ENCODE measurements at regions not wholly inside any gene's neighbourhood (a gene's known extent, or its start where the extent isn't known, plus 50 kb on each side); places are given as distances from the start of the nearest gene placed in this dataset.

GRCh38 chr3:110564674-110565073 lies 506.9 kb upstream of the NECTIN3 start:
- no peak for TF ChIP-seq ZFX (IDR thresholded peaks at IDR 0.05)
- no peak for TF ChIP-seq CTCF (conservative IDR thresholded peaks at IDR 0.05)
- no peak overlapping the region for H3K27ac ChIP-seq

GRCh38 chr3:110567029-110567428 lies 504.6 kb upstream of the NECTIN3 start:
- H3K27ac ChIP-seq, result no peak overlapping the region
- no peak for TF ChIP-seq ZFX (IDR thresholded peaks at IDR 0.05)
- TF ChIP-seq CTCF (conservative IDR thresholded peaks at IDR 0.05), result no peak

GRCh38 chr3:110568246-110568645 lies 503.4 kb upstream of the NECTIN3 start:
- H3K27ac ChIP-seq, result no peak overlapping the region
- no peak for TF ChIP-seq CTCF (conservative IDR thresholded peaks at IDR 0.05)
- TF ChIP-seq ZFX (IDR thresholded peaks at IDR 0.05), result no peak

- no peak for TF ChIP-seq ZFX (IDR thresholded peaks at IDR 0.05)
- TF ChIP-seq CTCF (conservative IDR thresholded peaks at IDR 0.05), result no peak
- no peak overlapping the region for H3K27ac ChIP-seq
Measured at GRCh38 chr3:110569073-110569472, 502.5 kb upstream of the NECTIN3 start.

- TF ChIP-seq ZFX (IDR thresholded peaks at IDR 0.05) (no peak), CTCF (conservative IDR thresholded peaks at IDR 0.05) (no peak)
- H3K27ac ChIP-seq, result no peak overlapping the region
Measured at GRCh38 chr3:110575702-110576101, 495.9 kb upstream of the NECTIN3 start.

GRCh38 chr3:110576960-110577359 lies 494.7 kb upstream of the NECTIN3 start:
- TF ChIP-seq CTCF (conservative IDR thresholded peaks at IDR 0.05), result no peak
- no peak for TF ChIP-seq ZFX (IDR thresholded peaks at IDR 0.05)
- no peak overlapping the region for H3K27ac ChIP-seq

GRCh38 chr3:110577854-110578253 lies 493.8 kb upstream of the NECTIN3 start:
- no peak overlapping the region for H3K27ac ChIP-seq
- TF ChIP-seq CTCF (conservative IDR thresholded peaks at IDR 0.05), result no peak
- TF ChIP-seq ZFX (IDR thresholded peaks at IDR 0.05), result no peak
